T47D (cell line): ENCODE measurements at regions not wholly inside any gene's neighbourhood (a gene's known extent, or its start where the extent isn't known, plus 50 kb on each side); places are given as distances from the start of the nearest gene placed in this dataset.

ENCODE experiments used
- DNase-seq, 2 experiments: peaks; one replicate each; pipeline versions ENCODE4 v3.0.0 to v3.0.0-alpha.2; 2011 to 2012; ENCODE audit warnings: low read depth in 1 of 2, low spot score in 1 of 2
- JUND ChIP-seq: IDR thresholded peaks from 2 replicates; pipeline ENCODE4 v1.6.1; 2012; ENCODE audit warnings: low read depth
- in situ Hi-C: cut with HindIII; loops from 2 replicates; pipeline ENCODE4 v1.10.0; 2016; ENCODE audit warnings: low sequenced_read_pairs, low pct_unique_long_range_greater_than_20kb

GRCh38 chr2:128386066-128386465 is 67.4 kb upstream of the HS6ST1 start:
- no peak for DNase-seq
- TF ChIP-seq JUND: no peak
- in situ Hi-C loops: no loop called here

GRCh38 chr2:128388499-128388941 is 69.9 kb upstream of the HS6ST1 start:
- no peak for DNase-seq
- in situ Hi-C loops: no loop called here

GRCh38 chr2:128389388-128390086 is 70.9 kb upstream of the HS6ST1 start:
- in situ Hi-C loops: no loop called here
- DNase-seq: no peak
- no peak for TF ChIP-seq JUND

More at GRCh38 chr2:128388499-128388941, 69.9 kb upstream of the HS6ST1 start:
- TF ChIP-seq JUND: no peak

GRCh38 chr2:128390256-128390990 is 71.8 kb upstream of the HS6ST1 start:
- DNase-seq: no peak
- in situ Hi-C loops: no loop called here
- TF ChIP-seq JUND: no peak

GRCh38 chr2:128390991-128391630 is 72.4 kb upstream of the HS6ST1 start:
- in situ Hi-C loops: no loop called here
- TF ChIP-seq JUND: no peak
- DNase-seq: no peak

- no peak for TF ChIP-seq JUND
- DNase-seq: no peak
- in situ Hi-C loops: no loop called here
Observed at GRCh38 chr2:128391679-128392078, 73.0 kb upstream of the HS6ST1 start.

- no peak for DNase-seq
- in situ Hi-C loops: no loop called here
- no peak for TF ChIP-seq JUND
Observed at GRCh38 chr2:128392207-128392606, 73.5 kb upstream of the HS6ST1 start.

GRCh38 chr2:128394007-128394730 is 75.5 kb upstream of the HS6ST1 start:
- TF ChIP-seq JUND: no peak
- in situ Hi-C loops: no loop called here
- no peak for DNase-seq

GRCh38 chr2:128395196-128395595 is 76.5 kb upstream of the HS6ST1 start:
- in situ Hi-C loops: no loop called here
- DNase-seq: no peak
- TF ChIP-seq JUND: no peak

- in situ Hi-C loops: no loop called here
- no peak for DNase-seq
- TF ChIP-seq JUND: no peak
Observed at GRCh38 chr2:128395640-128396499, 77.2 kb upstream of the HS6ST1 start.

- TF ChIP-seq JUND: no peak
- no peak for DNase-seq
- in situ Hi-C loops: no loop called here
Observed at GRCh38 chr2:128396500-128396891, 77.8 kb upstream of the HS6ST1 start.

GRCh38 chr2:128396946-128397345 is 78.3 kb upstream of the HS6ST1 start:
- DNase-seq: no peak
- TF ChIP-seq JUND: no peak
- in situ Hi-C loops: no loop called here
